ENCODE measurements at regions not wholly inside any gene's neighbourhood (a gene's known extent, or its start where the extent isn't known, plus 50 kb on each side); places are given as distances from the start of the nearest gene placed in this dataset.

DNA sequence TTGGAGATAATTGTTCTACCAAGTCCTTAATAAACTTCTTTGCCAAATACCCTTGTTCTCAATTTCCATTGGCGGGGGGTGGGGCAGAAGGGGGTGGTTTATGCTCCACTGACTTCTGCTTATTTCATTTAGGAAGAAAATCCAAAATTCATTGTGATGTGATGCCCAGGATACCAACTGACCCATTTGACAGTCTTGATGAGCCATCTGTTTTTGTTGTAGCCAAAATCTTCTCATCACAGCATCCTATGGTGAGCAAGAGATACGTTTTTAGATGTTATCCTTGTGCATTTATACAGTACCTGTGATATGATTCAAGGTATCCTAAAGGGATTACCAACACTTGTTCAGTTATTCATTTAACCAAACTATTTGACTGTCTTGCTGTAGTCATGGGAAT lies 108.5 kb upstream of the BMP5 start:
- no peak for DNase-seq
- TF ChIP-seq, protein P1, sequence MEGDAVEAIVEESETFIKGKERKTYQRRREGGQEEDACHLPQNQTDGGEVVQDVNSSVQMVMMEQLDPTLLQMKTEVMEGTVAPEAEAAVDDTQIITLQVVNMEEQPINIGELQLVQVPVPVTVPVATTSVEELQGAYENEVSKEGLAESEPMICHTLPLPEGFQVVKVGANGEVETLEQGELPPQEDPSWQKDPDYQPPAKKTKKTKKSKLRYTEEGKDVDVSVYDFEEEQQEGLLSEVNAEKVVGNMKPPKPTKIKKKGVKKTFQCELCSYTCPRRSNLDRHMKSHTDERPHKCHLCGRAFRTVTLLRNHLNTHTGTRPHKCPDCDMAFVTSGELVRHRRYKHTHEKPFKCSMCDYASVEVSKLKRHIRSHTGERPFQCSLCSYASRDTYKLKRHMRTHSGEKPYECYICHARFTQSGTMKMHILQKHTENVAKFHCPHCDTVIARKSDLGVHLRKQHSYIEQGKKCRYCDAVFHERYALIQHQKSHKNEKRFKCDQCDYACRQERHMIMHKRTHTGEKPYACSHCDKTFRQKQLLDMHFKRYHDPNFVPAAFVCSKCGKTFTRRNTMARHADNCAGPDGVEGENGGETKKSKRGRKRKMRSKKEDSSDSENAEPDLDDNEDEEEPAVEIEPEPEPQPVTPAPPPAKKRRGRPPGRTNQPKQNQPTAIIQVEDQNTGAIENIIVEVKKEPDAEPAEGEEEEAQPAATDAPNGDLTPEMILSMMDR (IDR thresholded peaks at IDR 0.05; ENCODE audit: partially characterized antibody, unreplicated experiment), result no peak
- H3K27me3 Mint-ChIP-seq (ENCODE audit: unreplicated experiment), result peaks cover 2% of the 10 kb centered on the region
- H3K4me1 Mint-ChIP-seq (ENCODE audit: low read depth, unreplicated experiment), result no peaks in the 10 kb centered on the region
- H3K9me3 Mint-ChIP-seq (ENCODE audit: unreplicated experiment), result no peaks in the 10 kb centered on the region
- H3K27ac Mint-ChIP-seq (ENCODE audit: unreplicated experiment), result no peak overlapping the region
- peaks cover 5% of the 10 kb centered on the region for H3K36me3 Mint-ChIP-seq (ENCODE audit: unreplicated experiment)
- no peak overlapping the region for H3K4me3 Mint-ChIP-seq (ENCODE audit: unreplicated experiment)

DNA sequence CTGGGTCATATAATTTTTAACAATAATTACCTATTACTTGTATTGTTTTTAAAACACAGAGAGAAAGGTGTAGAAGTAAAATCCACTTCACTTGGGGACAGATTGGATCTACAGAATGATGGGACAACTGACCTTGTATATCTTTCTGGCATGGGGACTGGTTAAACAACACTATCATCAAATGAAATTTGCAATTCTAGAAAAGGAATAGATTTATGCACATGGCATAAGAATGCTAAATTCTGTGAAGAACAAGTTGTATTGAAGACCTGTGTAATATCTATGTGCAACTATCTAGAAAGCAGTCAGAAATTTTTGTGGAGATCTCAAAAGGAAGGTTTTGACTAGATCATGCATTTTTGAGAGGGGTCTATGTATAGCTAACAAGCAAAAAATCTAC lies 106.3 kb upstream of the BMP5 start:
- DNase-seq, result no peak
- no peaks in the 10 kb centered on the region for H3K9me3 Mint-ChIP-seq (ENCODE audit: unreplicated experiment)
- peaks cover 5% of the 10 kb centered on the region for H3K36me3 Mint-ChIP-seq (ENCODE audit: unreplicated experiment)
- TF ChIP-seq, protein P1 (IDR thresholded peaks at IDR 0.05; ENCODE audit: partially characterized antibody, unreplicated experiment), result no peak
- no peak overlapping the region for H3K4me3 Mint-ChIP-seq (ENCODE audit: unreplicated experiment)
- H3K4me1 Mint-ChIP-seq (ENCODE audit: low read depth, unreplicated experiment), result no peaks in the 10 kb centered on the region
- peaks cover 2% of the 10 kb centered on the region for H3K27me3 Mint-ChIP-seq (ENCODE audit: unreplicated experiment)
- no peak overlapping the region for H3K27ac Mint-ChIP-seq (ENCODE audit: unreplicated experiment)

DNA sequence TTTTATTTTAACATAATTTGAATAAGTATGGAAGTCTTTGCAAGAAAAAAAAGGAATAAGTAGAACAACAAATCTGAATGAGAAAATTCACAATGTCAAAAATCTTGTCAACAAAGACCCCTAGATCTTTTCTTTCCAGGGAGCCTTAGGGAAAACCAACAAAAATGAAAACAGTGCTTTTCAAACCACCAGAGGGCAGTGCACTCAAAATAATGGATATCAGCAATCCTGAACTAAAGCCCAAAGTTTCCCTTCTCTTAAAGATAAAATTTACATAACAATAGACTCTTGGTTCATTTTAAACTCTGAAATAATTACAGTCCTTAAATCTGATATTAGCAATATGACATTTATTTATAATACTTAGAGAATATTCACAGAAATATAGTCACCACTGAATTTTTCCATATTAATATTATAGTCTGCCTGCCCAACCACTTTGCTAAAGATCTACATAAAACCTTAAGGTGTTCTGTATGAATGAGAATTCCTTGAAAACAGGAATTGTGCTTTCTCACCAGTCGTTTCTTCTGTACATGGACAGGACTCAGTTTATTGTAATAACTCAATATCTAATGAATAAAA lies 105.3 kb upstream of the BMP5 start:
- no peak overlapping the region for H3K27ac Mint-ChIP-seq (ENCODE audit: unreplicated experiment)
- TF ChIP-seq, protein P1 (IDR thresholded peaks at IDR 0.05; ENCODE audit: partially characterized antibody, unreplicated experiment), result peak; percentile 81
- H3K4me3 Mint-ChIP-seq (ENCODE audit: unreplicated experiment), result no peak overlapping the region
- peaks cover 5% of the 10 kb centered on the region for H3K36me3 Mint-ChIP-seq (ENCODE audit: unreplicated experiment)
- no peaks in the 10 kb centered on the region for H3K4me1 Mint-ChIP-seq (ENCODE audit: low read depth, unreplicated experiment)
- H3K9me3 Mint-ChIP-seq (ENCODE audit: unreplicated experiment), result no peaks in the 10 kb centered on the region
- DNase-seq, result no peak
- peaks cover 2% of the 10 kb centered on the region for H3K27me3 Mint-ChIP-seq (ENCODE audit: unreplicated experiment)

DNA sequence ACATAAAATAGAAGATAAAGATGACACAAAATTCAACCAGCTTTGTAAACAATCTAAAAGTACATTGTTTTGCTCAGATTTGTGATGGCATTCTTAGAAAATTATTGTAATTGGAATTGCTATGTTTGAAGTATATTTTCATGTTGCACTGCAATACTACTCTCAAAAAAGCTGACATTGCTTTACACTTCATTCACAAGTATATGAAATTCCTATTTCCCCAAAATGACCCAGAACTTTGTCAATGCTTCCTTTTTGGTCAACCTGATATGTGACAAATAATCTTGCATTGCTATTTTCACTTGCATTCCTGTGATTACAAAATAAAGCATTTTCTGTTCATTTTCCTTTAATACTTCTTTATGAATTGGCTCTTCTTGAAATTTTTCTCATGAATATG lies 104.1 kb upstream of the BMP5 start:
- Mint-ChIP-seq H3K27me3 (ENCODE audit: unreplicated experiment) (peaks cover 2% of the 10 kb centered on the region), H3K9me3 (ENCODE audit: unreplicated experiment) (no peaks in the 10 kb centered on the region), H3K27ac (ENCODE audit: unreplicated experiment) (no peak overlapping the region), H3K4me1 (ENCODE audit: low read depth, unreplicated experiment) (no peaks in the 10 kb centered on the region), H3K4me3 (ENCODE audit: unreplicated experiment) (no peak overlapping the region), H3K36me3 (ENCODE audit: unreplicated experiment) (peaks cover 1% of the 10 kb centered on the region)
- TF ChIP-seq, protein P1 (IDR thresholded peaks at IDR 0.05; ENCODE audit: partially characterized antibody, unreplicated experiment), result no peak
- no peak for DNase-seq

DNA sequence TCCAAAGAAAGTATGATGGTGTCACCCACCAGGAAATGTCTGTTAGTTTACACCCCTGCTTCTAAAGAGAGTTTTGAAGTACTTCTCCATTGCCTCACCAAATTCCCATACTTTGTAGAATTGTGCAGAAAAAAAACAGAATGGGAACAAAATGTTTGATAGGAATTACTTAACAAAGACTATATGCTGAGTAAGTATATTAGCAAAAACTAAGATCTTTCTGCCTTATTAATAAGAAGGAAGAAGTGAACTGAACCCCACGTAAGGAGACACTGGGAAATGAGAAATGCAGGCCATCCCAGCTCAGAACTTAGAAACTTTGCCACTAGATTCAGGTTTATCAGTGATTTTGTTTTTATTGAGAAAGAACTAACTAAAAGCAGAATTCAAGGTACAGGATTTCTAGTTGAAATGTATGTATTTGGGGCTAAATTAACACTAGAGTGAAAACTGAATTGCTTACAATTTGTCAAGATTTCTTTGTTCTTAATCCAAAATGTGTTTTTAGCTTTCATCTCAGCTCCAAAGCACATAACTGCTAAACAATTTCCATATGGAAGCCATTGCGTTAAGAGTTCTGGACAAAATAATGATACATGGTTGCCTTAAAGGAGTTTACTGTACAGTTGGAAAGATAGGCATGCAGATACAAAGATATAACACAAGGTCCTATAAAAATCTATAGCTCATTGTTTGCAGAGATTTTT lies 102.7 kb upstream of the BMP5 start:
- no peaks in the 10 kb centered on the region for H3K4me1 Mint-ChIP-seq (ENCODE audit: low read depth, unreplicated experiment)
- H3K36me3 Mint-ChIP-seq (ENCODE audit: unreplicated experiment), result no peaks in the 10 kb centered on the region
- H3K27me3 Mint-ChIP-seq (ENCODE audit: unreplicated experiment), result peaks cover 2% of the 10 kb centered on the region
- DNase-seq, result no peak
- no peak overlapping the region for H3K27ac Mint-ChIP-seq (ENCODE audit: unreplicated experiment)
- H3K4me3 Mint-ChIP-seq (ENCODE audit: unreplicated experiment), result no peak overlapping the region
- TF ChIP-seq, protein P1 (IDR thresholded peaks at IDR 0.05; ENCODE audit: partially characterized antibody, unreplicated experiment), result no peak
- no peaks in the 10 kb centered on the region for H3K9me3 Mint-ChIP-seq (ENCODE audit: unreplicated experiment)

Data from glutamatergic neuron (in vitro differentiated cells).